OCI-LY1 (cell line): ENCODE measurements at regions not wholly inside any gene's neighbourhood (a gene's known extent, or its start where the extent isn't known, plus 50 kb on each side); places are given as distances from the start of the nearest gene placed in this dataset.

ENCODE experiments used
- EZH2 ChIP-seq: fragments of 200-600 bp; sonication (generic), shearing (Covaris generic); IDR thresholded peaks from 2 replicates; pipeline ENCODE4 v1.8.0; 2017; ENCODE audit warnings: borderline replicate concordance, mixed run types, mild to moderate bottlenecking, antibody characterized with exemption, low read length, moderate library complexity, mixed read lengths
- TF ChIP-seq, protein P1 (sequence below): fragments of 200-600 bp; sonication (generic), shearing (Covaris generic); IDR thresholded peaks from 2 replicates; pipeline ENCODE4 v1.5.1; 2017; ENCODE audit warnings: mild to moderate bottlenecking, antibody characterized with exemption, low read length, moderate library complexity, mixed read lengths

DNA sequence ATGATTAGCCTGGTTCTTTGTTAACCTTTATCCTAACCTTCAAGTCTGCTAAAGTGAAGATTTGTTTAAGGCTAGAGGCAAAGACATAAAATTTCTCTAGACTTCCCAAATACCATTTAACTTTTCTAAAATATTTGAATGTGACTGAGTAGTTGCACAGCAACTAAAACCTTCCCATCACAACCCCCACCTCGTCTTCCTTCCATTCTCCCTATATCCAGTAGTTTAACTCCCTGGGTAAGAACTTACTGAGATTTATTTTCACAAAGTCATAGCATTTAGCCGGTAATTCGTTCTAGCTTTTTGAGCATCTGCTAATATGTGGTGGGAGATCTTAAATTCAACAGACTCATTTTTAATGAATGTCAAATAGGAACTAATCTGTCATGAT lies 87.9 kb upstream of the AKIRIN2 start:
- TF ChIP-seq, protein P1, sequence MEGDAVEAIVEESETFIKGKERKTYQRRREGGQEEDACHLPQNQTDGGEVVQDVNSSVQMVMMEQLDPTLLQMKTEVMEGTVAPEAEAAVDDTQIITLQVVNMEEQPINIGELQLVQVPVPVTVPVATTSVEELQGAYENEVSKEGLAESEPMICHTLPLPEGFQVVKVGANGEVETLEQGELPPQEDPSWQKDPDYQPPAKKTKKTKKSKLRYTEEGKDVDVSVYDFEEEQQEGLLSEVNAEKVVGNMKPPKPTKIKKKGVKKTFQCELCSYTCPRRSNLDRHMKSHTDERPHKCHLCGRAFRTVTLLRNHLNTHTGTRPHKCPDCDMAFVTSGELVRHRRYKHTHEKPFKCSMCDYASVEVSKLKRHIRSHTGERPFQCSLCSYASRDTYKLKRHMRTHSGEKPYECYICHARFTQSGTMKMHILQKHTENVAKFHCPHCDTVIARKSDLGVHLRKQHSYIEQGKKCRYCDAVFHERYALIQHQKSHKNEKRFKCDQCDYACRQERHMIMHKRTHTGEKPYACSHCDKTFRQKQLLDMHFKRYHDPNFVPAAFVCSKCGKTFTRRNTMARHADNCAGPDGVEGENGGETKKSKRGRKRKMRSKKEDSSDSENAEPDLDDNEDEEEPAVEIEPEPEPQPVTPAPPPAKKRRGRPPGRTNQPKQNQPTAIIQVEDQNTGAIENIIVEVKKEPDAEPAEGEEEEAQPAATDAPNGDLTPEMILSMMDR: no peak
- TF ChIP-seq EZH2: no peak
